Activated CD4-positive, alpha-beta memory T cell treated with anti-CD3 and anti-CD28 coated beads, Interleukin-2, amount 10 ng/mL, durations not matched to agents 7 days and 5 days (primary cell): ENCODE measurements at regions not wholly inside any gene's neighbourhood (a gene's known extent, or its start where the extent isn't known, plus 50 kb on each side); places are given as distances from the start of the nearest gene placed in this dataset.

ENCODE experiments used
- CTCF ChIA-PET: fragments of 350-600 bp; sonication (Branson Sonifier 250); formaldehyde crosslinking; loops from one replicate; lab custom pipeline; 2021; ENCODE audit warnings: antibody characterized with exemption, inconsistent platforms; lab: Charles Lee
- POLR2A ChIA-PET: fragments of 350-600 bp; sonication (Branson Sonifier 250); formaldehyde crosslinking; loops from one replicate; lab custom pipeline; 2021; ENCODE audit warnings: antibody characterized with exemption; lab: Charles Lee
- DNase-seq: peaks from one replicate; pipeline ENCODE4 v3.0.0-alpha.2; 2020
- H3K27ac Mint-ChIP-seq: one replicate; pipeline ENCODE4 v1.8.0; 2021; ENCODE audit warnings: mild to moderate bottlenecking, mixed read lengths
- H3K27me3 Mint-ChIP-seq: one replicate; pipeline ENCODE4 v1.8.0; 2021; ENCODE audit warnings: mixed read lengths
- H3K36me3 Mint-ChIP-seq: one replicate; pipeline ENCODE4 v1.8.0; 2021; ENCODE audit warnings: low read depth, mixed read lengths
- H3K4me1 Mint-ChIP-seq: one replicate; pipeline ENCODE4 v1.8.0; 2021; ENCODE audit warnings: mixed read lengths
- H3K4me3 Mint-ChIP-seq: one replicate; pipeline ENCODE4 v1.8.0; 2021; ENCODE audit warnings: mild to moderate bottlenecking, mixed read lengths
- H3K9me3 Mint-ChIP-seq: one replicate; pipeline ENCODE4 v1.8.0; 2021; ENCODE audit warnings: mixed read lengths

DNA sequence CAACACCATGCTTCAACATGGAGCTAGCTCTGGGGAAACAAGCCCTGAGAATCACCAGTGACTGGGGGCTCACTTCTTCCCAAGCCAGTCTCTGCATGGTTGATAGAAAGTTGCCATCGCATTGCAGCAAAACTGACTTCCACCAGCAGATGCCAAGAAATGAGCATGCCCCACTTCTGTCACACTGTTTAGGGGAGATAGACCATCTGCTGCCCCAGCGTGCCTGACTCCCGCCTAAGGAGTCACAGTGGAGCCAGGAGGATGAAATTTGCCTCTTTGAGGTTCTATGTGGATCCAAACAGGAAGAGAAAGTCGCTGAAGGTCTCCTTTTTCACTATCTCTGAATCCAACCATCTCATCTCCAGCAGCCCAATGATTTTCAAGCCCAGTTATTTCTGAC lies 116.7 kb upstream of the SLIT3 start:
- no peak overlapping the region for H3K27ac Mint-ChIP-seq
- no peaks in the 10 kb centered on the region for H3K36me3 Mint-ChIP-seq
- ChIA-PET POLR2A (no interaction called here), CTCF (interaction anchor here (0.6 kb wide), 1 partner anchor 1207 kb away, joined by 3 read pairs; no protein-coding TSS in a partner anchor)
- DNase-seq, result no peak
- H3K4me3 Mint-ChIP-seq, result no peak overlapping the region
- no peaks in the 10 kb centered on the region for H3K9me3 Mint-ChIP-seq
- no peaks in the 10 kb centered on the region for H3K4me1 Mint-ChIP-seq
- H3K27me3 Mint-ChIP-seq, result no peaks in the 10 kb centered on the region

DNA sequence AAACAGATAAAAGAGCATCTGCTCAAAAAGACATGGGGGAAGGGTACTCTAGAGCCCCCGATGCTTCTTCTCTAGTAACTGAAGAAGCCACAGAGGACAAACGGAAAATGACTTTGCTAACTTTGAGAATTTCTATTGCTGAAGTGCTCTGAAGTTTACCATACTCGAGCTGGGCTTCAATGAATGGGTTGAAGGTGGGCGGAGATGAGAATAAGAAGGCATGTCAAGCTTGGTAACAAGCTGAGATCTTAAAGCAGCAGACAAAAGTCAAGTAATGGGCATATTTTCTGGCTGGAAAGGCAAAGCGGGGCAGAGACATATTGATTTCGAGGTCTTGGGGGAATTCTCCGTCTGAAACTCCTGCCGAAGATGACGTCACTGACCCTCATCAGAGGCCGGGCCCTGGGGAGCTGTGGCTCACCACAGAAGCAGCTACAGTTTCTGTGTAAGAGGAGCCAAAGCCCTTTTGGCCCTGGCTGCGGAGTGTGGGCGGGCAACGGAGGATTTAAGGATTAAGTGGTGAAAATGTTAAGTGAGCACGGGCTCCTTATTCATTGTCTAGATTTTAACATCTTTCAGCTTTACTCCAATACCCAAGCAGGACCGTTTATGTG lies 115.8 kb upstream of the SLIT3 start:
- CTCF ChIA-PET, result no interaction called here
- no peak overlapping the region for H3K4me3 Mint-ChIP-seq
- no peak for DNase-seq
- H3K4me1 Mint-ChIP-seq, result no peaks in the 10 kb centered on the region
- no peaks in the 10 kb centered on the region for H3K9me3 Mint-ChIP-seq
- H3K27ac Mint-ChIP-seq, result no peak overlapping the region
- H3K36me3 Mint-ChIP-seq, result no peaks in the 10 kb centered on the region
- POLR2A ChIA-PET, result no interaction called here
- no peaks in the 10 kb centered on the region for H3K27me3 Mint-ChIP-seq

DNA sequence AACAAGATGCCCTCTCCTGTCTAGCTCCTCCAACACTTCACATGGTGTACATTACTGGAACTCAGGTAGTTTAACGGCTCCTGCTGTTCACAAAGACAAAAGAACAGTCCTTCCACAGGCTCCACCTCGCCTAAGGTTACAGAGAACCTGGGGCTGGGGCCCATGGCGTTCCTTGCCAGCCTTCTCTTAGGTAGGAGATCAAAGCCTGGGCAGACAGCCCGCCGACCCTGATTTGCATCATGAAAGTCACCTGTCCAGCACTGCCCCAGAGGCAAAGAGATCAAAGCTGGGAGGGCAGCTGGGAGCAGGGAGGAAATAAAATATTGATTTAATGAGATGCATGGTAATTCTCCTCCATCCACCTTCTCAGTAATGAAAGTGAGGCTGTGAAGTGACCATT lies 115.0 kb upstream of the SLIT3 start:
- no peak for DNase-seq
- Mint-ChIP-seq H3K4me3 (no peak overlapping the region), H3K27me3 (no peaks in the 10 kb centered on the region), H3K4me1 (no peaks in the 10 kb centered on the region), H3K36me3 (no peaks in the 10 kb centered on the region), H3K27ac (no peak overlapping the region), H3K9me3 (no peaks in the 10 kb centered on the region)
- POLR2A ChIA-PET, result no interaction called here
- CTCF ChIA-PET, result no interaction called here

DNA sequence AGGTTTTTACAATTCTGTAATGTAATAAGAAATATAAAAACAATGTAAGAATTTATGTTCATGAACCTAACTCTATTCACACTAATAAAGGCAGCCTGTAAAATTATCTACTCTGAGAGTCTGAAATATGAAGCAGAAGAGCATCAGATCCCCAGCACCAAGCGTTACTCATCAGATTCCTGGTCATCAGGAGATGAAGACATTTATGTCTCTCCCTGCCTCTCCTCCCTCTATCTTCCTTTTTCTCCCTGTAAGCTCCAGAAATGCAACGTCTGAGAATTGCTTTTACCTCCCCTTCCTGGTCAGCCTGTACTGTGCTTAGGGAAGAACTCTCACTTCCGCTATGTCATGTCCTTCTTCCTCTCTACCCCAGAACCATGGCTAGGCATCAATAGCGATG lies 114.4 kb upstream of the SLIT3 start:
- no peaks in the 10 kb centered on the region for H3K4me1 Mint-ChIP-seq

DNA sequence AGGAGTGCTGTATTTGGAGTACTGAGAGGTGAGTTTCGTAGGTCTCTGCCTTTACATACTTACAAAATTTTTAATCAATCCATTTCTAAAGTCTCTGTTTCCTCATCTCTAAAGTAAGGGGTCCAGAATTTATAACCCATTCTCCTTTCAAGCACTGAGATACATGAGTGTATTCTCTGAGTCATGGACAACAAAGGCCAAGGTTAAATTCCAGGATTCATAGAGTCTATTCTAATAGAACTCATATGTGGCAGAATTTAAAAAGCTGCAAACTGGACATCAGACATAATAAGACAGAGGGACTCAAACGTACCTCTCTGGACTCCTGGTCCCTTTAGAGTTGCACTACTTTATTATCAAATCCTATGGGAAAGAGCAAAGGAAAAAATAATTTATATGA lies 112.5 kb upstream of the SLIT3 start:
- no peaks in the 10 kb centered on the region for H3K36me3 Mint-ChIP-seq
- ChIA-PET POLR2A (no interaction called here), CTCF (interaction anchor here (0.7 kb wide), 1 partner anchor 997 kb away, joined by 4 read pairs; no protein-coding TSS in a partner anchor)
- no peak overlapping the region for H3K4me3 Mint-ChIP-seq
- H3K4me1 Mint-ChIP-seq, result no peaks in the 10 kb centered on the region
- H3K27ac Mint-ChIP-seq, result no peak overlapping the region
- DNase-seq, result no peak
- no peaks in the 10 kb centered on the region for H3K9me3 Mint-ChIP-seq
- H3K27me3 Mint-ChIP-seq, result no peaks in the 10 kb centered on the region

More for the DNA sequence above, 114.4 kb upstream of the SLIT3 start:
- CTCF ChIA-PET, result no interaction called here
- H3K9me3 Mint-ChIP-seq, result no peaks in the 10 kb centered on the region
- no peak overlapping the region for H3K27ac Mint-ChIP-seq
- POLR2A ChIA-PET, result no interaction called here
- no peaks in the 10 kb centered on the region for H3K36me3 Mint-ChIP-seq
- no peak overlapping the region for H3K4me3 Mint-ChIP-seq
- no peaks in the 10 kb centered on the region for H3K27me3 Mint-ChIP-seq
- no peak for DNase-seq

DNA sequence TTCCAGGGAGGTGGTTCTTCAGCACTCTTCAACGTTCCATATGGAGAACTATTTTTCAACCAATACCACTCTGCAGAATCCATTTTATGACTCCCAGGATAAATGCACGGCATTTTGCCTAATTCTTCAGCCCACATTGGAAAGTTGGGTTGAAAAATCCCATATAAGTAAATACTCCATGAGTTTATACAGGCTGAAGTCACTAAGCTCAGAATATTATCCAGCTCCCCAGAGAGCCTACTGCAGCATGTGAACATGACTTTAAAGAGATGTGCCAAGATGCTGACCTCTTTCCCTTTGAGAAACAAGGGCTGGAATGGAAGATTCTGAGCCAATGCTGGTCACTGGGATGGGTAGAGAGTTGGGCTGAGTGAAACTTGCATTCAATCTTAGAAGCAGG lies 111.9 kb upstream of the SLIT3 start:
- Mint-ChIP-seq H3K27ac (no peak overlapping the region), H3K4me3 (no peak overlapping the region), H3K27me3 (no peaks in the 10 kb centered on the region), H3K4me1 (no peaks in the 10 kb centered on the region), H3K9me3 (no peaks in the 10 kb centered on the region), H3K36me3 (no peaks in the 10 kb centered on the region)
- ChIA-PET POLR2A (no interaction called here), CTCF (interaction anchor here (0.7 kb wide), 1 partner anchor 998 kb away, joined by 4 read pairs; no protein-coding TSS in a partner anchor)
- no peak for DNase-seq

DNA sequence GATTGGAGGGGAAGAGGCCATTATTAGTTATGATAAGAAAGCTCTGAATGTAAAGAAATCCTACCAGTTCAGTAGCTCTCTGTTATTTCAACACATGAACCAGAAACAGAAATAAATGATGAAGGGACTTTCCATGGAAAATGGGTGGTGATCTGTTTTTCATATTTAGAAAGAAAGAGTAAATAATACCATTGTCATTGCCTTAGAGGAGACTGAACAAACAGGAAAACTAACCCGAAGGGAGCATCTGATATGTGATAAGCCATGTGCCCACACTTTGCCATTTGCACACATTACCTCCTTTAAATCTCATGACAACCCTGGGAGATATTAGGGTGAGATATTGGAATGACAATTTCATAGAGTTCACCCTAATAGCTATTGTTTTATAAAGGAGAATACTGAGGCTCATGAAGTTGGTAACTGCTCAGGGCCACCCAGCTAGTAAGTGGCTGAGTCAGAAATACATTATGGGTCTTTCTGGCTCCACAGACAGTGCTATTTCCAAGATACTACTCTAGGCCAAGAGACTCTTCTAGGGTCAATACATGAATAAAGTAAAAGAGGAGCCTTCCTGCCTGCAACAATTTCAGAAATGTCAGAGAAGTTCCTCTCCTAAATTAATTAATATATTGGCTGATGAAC lies 111.0 kb upstream of the SLIT3 start:
- Mint-ChIP-seq H3K4me1 (no peaks in the 10 kb centered on the region), H3K27ac (no peak overlapping the region), H3K27me3 (no peaks in the 10 kb centered on the region), H3K4me3 (no peak overlapping the region), H3K36me3 (no peaks in the 10 kb centered on the region), H3K9me3 (no peaks in the 10 kb centered on the region)
- DNase-seq, result no peak
- POLR2A ChIA-PET, result no interaction called here
- CTCF ChIA-PET, result no interaction called here

DNA sequence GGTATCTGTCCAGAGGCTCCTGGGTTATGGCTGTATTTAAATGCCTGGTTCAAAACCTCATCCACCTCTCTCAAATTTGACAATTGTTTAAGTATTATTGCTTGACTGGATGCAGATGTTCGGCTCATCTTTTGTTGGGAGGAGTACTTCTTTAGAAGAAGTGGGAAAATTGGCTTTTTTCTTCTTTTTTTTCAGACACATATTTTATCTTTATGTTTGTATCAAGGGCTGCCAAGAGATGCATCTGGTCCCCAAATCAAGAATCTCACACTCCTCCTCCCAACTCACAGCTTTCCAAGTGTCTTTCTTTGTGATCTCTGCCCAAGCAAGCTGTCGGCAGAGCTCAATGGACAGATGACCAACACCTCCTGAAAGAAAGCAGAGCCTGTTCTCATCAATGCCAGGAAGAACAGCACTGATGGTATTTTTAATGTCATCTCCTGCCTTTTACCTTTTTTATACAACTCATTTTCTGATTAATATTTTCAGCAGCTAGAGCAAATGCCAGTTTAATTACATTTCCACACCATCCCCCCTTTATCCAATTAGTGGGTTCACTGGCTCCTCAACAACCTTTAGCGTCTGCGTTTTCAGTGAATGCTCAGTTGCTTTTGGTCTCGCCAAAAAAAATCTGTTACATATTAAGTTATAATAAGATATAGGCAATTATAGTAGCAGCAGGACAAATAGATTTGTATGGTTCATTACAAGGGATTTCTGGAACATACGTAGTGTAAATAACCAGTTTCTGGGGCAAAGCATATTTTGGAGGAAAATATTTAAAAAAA lies 110.3 kb upstream of the SLIT3 start:
- POLR2A ChIA-PET, result no interaction called here
- no peaks in the 10 kb centered on the region for H3K9me3 Mint-ChIP-seq
- no peak overlapping the region for H3K27ac Mint-ChIP-seq
- CTCF ChIA-PET, result no interaction called here
- H3K27me3 Mint-ChIP-seq, result peaks cover 4% of the 10 kb centered on the region
- DNase-seq, result no peak
- no peaks in the 10 kb centered on the region for H3K36me3 Mint-ChIP-seq
- no peak overlapping the region for H3K4me3 Mint-ChIP-seq
- no peaks in the 10 kb centered on the region for H3K4me1 Mint-ChIP-seq

DNA sequence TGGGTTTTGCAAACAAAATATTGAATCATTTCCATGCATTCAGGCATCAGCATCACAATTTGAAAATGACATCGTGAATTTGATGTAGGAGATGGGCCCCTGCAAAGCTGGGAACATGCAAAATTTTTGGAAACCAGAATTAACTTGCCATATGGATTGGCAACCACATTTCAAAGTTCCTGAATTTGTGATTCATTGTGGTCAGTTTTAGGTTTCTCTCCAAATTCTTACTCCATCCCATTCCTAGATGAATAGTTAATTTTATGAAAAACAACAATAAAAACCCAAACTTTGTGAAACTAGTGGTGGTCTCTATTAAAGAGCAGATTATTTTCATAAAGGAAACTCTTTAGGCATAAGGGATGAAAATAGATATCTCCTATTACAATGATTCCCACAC lies 107.8 kb upstream of the SLIT3 start:
- CTCF ChIA-PET, result no interaction called here
- POLR2A ChIA-PET, result no interaction called here
- no peak overlapping the region for H3K27ac Mint-ChIP-seq
- peaks cover 5% of the 10 kb centered on the region for H3K27me3 Mint-ChIP-seq
- no peaks in the 10 kb centered on the region for H3K36me3 Mint-ChIP-seq
- no peaks in the 10 kb centered on the region for H3K9me3 Mint-ChIP-seq
- H3K4me1 Mint-ChIP-seq, result no peaks in the 10 kb centered on the region
- H3K4me3 Mint-ChIP-seq, result no peak overlapping the region
- no peak for DNase-seq

DNA sequence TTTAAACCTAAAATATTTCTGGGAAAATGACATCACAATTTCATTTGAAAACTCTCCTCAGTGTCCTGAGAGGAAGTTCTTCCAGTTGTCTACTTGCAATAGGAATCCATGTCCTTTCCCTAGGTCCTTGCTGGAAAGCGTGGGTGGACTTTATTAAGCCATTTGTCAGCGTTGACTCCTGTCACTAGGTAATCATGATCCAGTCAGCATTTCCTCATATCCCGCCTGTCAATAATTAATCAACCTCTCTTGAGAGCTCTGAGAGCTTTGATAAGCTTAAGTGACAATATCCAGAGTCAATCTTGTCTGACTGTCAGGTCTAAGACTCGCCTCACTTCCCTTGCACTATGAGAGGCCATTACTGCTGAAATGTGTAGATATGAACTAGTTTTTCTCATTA lies 107.2 kb upstream of the SLIT3 start:
- H3K4me1 Mint-ChIP-seq, result no peaks in the 10 kb centered on the region
- peaks cover 5% of the 10 kb centered on the region for H3K27me3 Mint-ChIP-seq
- CTCF ChIA-PET, result no interaction called here
- no peak for DNase-seq
- POLR2A ChIA-PET, result no interaction called here
- no peak overlapping the region for H3K27ac Mint-ChIP-seq
- H3K9me3 Mint-ChIP-seq, result no peaks in the 10 kb centered on the region
- no peaks in the 10 kb centered on the region for H3K36me3 Mint-ChIP-seq
- no peak overlapping the region for H3K4me3 Mint-ChIP-seq

DNA sequence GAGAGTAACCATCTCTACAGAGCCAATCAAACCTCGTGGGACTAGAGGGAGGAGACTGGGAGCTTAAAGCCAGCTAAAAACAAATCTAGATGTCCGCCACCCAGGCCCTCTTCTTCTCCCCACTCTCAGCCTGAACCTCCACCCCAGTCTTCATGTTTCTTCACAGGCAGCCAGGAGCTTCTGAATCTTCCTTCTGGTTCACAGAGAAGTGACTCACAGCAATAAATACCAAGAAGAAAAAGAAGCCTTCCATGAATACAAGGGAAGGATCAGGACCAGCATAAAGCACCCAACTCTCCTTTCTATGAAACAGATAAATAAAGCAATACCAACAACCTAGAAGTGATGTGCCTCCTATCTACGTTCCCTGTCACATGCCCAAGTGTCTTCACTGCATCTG lies 103.3 kb upstream of the SLIT3 start:
- no peak for DNase-seq
- H3K4me1 Mint-ChIP-seq, result no peaks in the 10 kb centered on the region
- ChIA-PET CTCF (no interaction called here), POLR2A (no interaction called here)
- H3K9me3 Mint-ChIP-seq, result no peaks in the 10 kb centered on the region
- H3K27ac Mint-ChIP-seq, result no peak overlapping the region
- no peak overlapping the region for H3K4me3 Mint-ChIP-seq
- H3K36me3 Mint-ChIP-seq, result no peaks in the 10 kb centered on the region
- H3K27me3 Mint-ChIP-seq, result peaks cover 8% of the 10 kb centered on the region

DNA sequence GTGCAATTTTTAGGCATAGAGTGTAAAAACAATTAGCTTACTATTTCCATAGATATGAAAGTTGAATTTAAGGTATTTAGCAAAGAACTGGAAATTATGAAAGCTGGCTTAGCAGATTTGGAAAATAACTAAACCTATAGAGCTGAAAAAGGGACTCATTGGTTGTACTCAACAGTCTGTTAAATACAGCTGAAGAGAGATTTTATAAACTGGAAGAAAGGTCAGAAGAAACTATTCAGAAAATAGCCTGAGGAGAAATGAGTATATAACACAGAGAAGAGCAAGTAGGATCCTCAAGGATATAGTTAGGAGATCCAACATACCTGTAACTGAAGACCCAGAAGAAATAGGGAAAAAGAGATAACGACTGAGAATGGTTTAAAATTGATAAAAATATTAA lies 97.6 kb upstream of the SLIT3 start:
- Mint-ChIP-seq H3K4me1 (no peaks in the 10 kb centered on the region), H3K27ac (no peak overlapping the region)

DNA sequence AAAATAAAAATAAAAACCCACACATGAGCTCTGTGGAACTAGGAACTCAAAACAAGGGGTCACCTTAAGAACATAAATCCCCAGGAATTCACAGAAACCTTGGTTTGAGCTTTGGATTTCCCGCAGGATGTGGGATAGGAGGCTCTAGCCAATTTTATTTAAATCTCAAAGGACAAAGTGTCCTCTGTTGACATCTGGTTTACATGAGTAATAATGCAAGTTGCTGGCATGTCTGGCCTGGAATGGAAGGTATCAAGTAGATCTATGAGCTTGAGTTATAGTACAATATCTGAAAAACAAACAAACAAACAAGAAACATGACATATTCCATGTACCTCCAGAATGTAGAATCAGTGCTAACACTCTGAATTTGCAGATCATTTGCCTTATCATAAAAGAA lies 94.2 kb upstream of the SLIT3 start:
- Mint-ChIP-seq H3K36me3 (no peaks in the 10 kb centered on the region), H3K4me3 (no peak overlapping the region), H3K9me3 (no peaks in the 10 kb centered on the region), H3K27me3 (peaks cover 2% of the 10 kb centered on the region), H3K4me1 (no peaks in the 10 kb centered on the region), H3K27ac (no peak overlapping the region)
- POLR2A ChIA-PET, result no interaction called here
- CTCF ChIA-PET, result no interaction called here
- no peak for DNase-seq

More for the DNA sequence above, 97.6 kb upstream of the SLIT3 start:
- DNase-seq, result no peak
- no peaks in the 10 kb centered on the region for H3K9me3 Mint-ChIP-seq
- ChIA-PET CTCF (no interaction called here), POLR2A (no interaction called here)
- H3K36me3 Mint-ChIP-seq, result no peaks in the 10 kb centered on the region
- H3K27me3 Mint-ChIP-seq, result peaks cover 6% of the 10 kb centered on the region
- no peak overlapping the region for H3K4me3 Mint-ChIP-seq
